Activated CD4-positive, alpha-beta T cell treated with anti-CD3 and anti-CD28 coated beads, Interleukin-2, Interleukin-6, amounts not matched to agents 100 ng/mL and 50 ng/mL, durations not matched to agents 16 hours and 8 hours (primary cell): ENCODE measurements at regions not wholly inside any gene's neighbourhood (a gene's known extent, or its start where the extent isn't known, plus 50 kb on each side); places are given as distances from the start of the nearest gene placed in this dataset.

Experiments used
- DNase-seq: peaks from one replicate; pipeline ENCODE4 v3.0.0-alpha.2; 2020

DNA sequence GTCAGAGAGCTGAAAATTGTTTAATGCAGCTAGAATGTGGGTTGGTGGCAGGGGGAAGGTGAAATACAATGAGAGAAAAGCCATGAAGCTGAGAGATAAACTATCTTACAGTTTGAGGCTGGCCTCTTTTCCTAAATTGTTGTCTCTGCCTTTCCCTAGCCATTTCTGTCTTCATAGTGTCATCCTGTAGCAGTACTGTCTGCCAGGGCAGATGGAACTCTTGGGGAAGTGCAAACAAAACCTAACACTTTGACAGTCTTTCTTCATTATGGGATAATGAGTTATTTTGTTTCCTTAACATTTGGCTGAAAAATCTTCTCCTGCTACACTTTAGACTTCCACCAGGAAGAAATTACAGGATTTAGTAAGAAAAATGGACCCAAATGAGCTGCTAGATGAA lies 197.8 kb upstream of the ARX start:
- no peak for DNase-seq

DNA sequence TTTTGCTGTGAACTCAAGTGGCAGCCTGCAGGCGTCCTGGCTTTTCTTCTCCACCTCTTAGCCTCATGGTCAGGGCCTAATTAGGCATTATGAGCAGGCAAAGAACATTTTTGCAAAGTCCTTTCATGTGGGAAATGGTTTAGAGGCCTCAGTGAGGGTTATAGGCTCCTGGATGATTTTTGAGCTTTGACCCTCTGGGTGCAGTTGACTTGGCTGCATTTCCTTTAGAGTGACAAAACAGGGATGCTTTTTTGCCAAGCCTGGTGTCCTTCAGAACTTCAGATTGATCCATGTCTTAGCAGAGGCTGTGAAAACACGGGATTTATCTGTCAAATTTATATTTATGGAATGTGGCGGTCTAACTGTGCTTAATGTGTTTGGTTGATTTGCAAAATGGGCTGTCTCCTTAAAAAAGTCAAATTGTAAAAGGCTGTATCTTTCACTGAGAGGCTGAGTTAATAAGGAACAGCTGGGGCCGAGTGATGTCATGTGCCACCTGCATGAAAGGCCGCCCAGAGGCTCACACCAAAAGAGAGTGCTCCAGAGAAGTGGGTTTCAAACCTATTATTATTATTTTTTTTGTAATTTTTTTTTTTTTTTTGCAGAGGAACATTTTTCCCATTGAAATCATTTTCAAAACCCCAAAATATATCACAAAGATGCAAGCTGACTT lies 192.2 kb upstream of the ARX start:
- no peak for DNase-seq

DNA sequence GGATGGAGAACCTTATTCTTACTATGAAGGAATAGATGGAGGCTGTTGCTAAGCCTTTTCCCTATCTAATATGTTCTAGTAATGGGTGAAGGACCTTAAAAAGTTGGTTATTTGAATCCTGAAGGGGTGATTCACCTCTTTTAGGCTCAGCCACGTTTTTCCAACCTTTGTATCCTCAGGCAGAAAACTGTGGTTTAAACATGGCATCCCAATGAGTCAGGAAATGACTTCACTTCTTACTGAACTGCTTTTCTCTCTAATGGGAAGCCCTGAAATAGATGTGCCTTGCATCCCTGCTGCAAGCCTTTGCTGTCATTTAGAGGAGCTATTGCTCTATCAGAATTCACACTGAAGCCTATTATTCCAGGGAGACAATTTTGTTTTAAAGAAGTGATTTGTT lies 191.0 kb upstream of the ARX start:
- DNase-seq, result no peak

DNA sequence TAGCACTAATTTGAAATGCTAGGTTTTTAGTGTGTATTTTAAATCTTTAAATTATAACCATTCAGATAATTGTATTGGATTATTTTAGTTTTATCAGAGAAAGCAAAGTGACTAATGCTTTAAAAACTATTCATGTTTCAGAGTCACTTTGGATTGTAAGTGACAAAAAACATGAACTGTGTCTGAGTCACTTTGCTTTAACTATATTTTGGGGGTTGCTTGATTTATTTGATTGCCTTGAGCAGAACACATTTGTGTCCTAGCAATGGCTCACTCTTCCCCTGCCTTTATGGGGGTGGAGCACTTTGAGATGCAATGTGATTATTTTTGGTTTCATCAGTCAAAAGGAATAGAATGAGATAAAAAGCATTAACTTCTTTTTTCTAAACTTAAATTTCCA lies 188.4 kb upstream of the ARX start:
- DNase-seq, result no peak

DNA sequence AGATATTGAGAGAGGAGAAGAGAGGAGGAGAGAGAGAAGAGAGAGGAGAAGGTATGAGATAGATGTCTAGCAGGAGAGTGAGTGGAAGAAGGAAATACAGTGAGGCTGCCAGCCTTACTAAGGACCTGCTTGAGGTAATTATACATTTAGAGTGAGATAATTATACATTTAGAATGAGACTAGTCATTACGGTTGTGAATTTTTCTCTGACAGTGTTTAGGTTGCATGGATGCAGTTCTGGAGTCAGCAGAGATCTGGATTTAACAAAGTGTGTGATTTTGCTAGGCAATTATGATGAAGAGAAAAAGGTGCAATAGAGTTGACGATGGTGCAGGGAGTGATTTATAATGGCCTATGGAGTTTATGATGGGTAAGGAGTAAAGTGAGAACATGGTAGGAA lies 187.1 kb upstream of the ARX start:
- DNase-seq, result no peak

DNA sequence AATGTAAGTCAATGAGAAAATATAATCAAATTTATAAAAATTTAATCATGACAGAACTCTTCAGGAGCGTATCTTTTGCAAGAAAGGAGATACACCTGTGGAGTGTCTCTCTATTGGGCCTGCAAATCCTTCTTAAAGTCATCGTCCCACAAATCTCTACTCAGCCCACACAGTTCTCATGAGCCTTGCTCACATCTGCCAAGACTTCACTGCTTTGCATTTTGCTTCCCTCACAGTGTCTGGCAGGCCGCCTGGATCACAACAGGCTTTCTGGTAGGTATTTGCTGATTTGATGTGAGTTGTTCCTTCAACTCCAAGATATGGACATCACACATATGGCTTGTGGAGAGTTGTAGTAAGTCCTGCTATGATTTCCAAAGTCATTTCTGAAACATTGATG lies 183.1 kb upstream of the ARX start:
- DNase-seq, result no peak

DNA sequence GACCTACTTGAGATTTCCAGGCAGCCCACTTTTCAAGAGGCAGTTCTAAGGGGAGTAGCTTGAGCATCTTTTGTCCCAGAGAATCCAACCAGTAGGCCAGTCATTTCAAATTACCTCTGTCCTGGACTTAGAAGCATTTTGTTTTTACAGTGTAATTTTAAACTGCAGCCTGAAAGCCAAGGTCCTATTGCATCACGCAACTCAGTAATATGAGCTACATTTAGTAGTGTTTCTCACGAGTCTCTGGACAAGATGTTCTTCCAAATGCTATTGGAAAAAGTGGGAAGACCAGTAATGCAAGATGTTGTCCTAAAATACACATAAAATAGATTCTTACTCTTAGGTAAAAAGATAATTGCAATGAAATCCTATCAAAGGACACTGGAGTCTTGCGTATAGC lies 182.5 kb upstream of the ARX start:
- no peak for DNase-seq

DNA sequence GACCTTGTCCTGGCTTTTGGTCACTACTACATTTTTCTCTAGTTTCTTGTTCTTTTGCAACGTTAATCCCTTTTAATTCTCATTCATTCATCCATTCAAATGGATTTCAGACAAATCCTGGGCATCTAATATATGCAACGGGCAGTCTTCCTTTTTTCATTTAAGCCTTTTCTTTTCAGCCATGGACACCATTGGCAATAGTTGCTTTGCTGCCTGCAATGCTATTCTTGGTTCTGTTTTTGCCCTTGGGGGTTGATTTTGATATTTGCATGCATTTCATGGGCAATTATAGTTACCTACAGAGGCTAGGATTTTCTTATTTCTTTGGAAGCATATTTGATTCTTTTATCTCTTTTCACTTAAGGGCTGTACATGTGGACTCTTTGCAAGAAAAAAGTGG lies 180.5 kb upstream of the ARX start:
- DNase-seq, result no peak

DNA sequence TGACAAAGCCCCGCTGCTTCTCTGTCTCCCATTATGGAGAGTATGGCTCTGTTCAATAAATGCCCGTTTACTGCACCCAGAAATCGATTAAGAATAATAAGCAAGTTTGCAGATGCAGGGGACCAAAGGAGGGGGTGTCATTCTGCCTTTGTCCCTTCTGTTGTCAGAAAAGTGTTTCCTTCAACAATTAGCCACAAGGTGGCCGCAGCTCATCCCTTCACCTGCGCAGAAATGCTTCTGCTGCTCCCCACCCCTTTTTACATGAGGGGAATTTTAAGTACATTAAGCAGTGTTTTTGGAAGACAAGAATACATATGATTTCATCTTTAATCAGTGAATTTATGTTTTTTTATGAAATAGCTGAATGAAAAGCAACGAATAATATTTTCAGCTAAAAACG lies 175.6 kb upstream of the ARX start:
- DNase-seq, result no peak

DNA sequence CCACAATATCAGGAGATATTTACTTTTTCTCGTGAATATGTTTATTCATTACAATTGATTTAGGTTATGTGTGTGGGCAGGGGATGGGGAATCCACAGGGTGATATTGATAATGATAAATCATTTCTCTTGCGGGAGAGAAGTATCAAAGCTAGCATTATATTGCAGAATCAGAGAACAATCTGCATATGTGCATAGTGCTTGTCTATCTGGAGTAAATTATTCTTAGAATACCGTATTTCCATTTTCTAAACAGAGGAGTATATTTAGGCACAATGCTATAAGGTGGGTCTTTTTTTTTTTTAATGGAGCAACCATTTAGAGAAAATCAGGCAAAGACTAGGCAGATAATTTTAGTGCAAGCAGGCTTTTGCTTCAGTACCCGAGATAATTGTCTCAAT lies 166.0 kb upstream of the ARX start:
- no peak for DNase-seq

DNA sequence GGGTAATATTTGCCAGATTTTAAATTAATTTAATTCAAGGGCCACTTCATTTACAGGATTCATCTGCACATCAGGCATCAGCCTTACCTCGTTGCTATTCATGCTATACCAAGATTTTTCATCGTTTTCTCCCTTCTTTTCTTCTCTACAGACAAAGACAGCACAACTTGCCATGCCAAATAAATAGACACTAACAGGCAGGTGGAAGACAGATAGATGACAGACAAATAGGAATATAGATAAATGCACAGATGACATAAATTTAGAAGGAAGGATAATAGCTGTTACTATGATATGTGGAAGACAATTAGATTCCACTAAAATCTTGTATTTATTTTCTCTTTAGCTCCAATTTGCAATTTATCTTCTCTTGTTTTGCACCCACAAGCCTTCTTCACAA lies 164.5 kb upstream of the ARX start:
- DNase-seq, result no peak

DNA sequence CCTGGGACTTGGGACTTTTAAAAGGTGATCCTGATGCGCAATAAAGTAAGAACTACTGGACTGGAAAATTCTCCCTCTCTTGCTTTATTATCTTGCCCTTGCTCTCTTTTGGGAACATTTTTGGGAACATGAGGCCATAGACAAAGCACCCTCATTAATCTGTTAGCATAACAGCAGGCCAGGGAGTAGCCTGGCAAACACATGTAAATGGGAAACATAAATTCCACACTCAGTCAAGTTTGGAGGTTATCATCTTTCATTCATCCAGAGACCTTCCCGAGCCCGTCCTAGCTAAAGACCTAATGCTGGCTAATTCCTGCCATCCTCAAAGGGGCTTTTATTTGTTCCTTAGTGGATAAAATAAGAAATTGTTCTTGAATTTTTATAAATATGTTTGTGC lies 162.8 kb upstream of the ARX start:
- no peak for DNase-seq

DNA sequence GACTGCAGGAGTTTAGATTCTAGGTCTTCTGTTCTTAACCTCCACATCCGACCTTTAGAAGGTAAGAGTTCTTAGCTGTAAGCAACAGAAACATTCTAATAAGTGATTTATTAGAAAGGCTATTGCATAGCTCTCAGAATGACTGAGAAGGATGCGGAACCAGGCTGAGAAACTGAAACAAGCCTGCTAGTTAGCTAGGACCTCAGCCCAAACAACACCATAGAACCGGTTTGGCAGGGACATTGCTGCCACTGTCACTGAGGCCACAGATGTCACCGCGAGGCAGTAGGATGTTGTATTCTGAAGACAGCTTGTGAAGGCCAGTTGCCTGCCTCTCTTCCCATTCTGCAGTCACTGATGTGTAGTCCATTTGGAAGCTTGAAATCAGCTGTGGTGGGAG lies 160.0 kb upstream of the ARX start:
- no peak for DNase-seq

DNA sequence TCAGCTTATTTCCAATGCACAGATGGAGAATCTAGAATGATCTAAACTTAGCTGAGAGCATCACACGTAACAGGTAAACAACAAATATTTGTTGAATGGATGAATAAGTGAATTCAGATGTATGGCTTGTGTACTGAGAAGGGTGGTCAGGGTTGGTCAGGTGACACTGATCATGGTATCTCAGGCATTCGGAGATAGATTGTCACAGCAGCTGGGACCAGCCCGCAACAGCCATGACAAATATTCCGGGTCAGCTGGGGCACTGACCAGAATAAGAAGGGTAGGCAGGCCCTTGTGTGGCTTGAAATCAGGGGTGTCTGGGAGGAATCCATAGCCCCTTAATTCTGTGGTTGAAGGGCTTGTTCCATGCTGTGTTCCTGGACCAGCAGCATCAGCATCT lies 159.4 kb upstream of the ARX start:
- DNase-seq, result no peak

DNA sequence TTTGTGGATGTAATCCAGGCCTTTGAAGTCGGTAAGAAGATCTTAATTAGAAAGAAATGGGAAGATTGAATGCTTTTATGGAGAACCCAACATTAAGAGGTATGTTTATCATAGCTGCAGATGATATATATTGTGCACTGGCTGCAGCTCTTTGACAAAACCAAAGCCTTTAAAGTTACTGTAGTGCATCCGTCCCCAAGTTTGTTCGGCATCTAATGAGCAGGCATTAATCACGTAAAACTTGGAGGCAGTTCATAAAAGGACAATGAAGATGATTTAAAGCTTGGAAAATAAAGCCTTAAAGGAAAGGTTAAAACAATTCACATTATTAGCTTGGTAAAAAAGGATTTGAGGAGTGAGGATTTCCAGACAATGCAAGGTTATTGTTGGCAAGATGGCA lies 150.8 kb upstream of the ARX start:
- DNase-seq, result no peak

DNA sequence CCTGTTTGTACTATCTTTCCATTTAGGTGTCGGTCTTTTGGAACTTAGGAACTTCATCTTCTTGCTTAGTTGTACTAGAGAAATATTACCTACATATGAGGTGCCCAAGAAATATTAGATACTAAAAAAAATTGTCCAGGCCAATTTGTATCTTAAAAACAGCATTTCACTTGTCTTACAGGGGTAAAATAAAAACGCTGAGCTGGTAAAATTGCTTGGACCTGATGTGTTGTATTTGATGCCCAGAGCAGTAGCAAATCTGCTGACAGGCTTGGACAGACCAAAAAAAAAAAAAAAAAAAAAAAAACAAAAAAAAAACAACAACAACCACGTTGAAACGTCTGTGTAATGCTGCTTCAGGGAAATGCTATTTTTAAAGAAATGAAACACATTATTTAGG lies 150.4 kb upstream of the ARX start:
- DNase-seq, result no peak

DNA sequence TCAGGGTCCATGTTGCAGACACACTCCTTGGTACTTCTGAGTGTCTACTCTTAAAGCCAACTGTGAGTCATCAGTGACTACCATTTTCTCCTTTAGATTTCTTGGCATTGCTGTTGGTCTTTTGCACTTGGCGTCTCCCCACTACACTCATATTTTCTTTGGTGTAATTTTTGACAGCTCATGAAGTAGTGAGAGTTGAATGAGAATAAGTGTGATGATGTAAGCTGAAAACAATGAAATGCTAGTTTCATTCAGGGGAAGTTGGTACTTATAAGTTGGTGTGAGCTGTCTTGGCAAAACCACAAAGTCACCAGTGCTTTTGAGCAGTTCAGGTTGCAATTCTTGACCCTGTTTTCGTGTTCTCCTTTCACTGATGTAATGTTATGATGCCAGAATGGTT lies 142.9 kb upstream of the ARX start:
- no peak for DNase-seq

DNA sequence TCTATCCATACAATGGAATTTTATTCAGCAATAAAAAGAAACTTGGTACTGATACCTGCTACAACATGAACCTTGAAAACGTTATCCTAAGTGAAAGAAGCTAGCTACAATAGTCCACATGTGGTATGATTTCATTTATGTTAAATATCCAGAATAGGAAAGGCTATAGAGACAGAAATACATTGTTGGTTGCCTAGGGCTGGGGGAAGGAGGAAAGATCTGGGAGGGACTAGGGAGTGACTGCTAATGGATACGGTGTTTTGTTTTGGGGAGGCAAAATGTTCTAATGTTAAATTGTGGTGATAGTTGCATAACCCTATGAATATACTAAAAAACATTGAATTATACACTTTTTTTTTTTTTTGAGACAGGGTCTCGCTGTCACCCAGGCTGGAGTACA lies 141.1 kb upstream of the ARX start:
- no peak for DNase-seq

DNA sequence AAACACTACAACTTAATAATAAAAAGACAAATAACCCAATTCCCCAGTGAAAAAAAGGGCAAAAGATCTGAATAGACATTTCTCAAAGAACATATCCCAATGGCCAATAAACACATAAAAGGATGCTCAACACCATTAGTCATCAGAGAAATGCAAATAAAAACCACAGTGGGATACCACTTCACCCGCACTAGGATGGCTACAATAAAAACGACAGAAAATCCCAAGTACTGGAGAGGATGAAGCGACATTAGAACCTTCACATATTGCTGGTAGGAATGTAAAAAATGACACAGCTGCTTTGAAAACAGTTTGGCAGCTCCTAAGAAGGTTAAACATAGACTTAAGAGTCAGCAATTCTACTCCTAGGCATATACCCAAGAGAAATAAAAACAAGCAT lies 140.6 kb upstream of the ARX start:
- DNase-seq, result no peak

DNA sequence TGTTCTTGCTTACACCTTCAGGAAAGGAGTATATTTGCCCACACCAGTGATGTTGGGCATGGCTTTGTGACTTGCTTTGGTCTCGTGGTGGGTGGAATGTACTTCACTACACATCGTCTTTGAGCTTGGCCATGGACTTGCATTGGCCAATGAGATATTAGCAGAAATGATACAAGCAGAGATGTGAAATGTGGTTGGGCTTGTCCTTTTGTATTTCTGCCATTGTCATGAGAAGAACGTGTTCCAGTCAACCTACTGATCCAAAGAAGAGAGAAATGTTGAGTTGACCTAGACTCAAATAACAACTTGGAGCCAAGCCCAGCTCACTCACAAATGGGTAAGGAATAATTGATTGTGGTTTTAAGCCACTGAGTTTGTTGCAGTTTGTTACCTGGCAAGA lies 138.4 kb upstream of the ARX start:
- no peak for DNase-seq

DNA sequence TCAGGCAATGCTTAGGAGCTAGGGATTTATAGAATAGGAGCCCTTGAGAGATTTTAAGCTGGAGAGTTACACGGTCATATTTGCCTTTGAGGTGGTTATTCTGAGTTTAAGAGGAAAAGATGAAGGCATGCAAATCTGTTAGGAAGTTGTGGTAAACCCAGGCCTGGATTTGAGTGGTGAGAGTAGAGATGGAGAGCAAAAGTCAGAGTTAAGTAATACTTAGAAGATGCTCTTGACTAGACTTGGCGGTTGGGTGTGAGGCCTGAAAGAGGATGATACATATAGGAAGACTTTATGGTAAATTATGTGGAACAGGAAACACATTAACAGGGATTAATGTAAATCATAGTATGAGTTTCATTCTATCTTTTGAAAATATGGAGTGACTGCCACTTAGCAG lies 136.0 kb upstream of the ARX start:
- no peak for DNase-seq

DNA sequence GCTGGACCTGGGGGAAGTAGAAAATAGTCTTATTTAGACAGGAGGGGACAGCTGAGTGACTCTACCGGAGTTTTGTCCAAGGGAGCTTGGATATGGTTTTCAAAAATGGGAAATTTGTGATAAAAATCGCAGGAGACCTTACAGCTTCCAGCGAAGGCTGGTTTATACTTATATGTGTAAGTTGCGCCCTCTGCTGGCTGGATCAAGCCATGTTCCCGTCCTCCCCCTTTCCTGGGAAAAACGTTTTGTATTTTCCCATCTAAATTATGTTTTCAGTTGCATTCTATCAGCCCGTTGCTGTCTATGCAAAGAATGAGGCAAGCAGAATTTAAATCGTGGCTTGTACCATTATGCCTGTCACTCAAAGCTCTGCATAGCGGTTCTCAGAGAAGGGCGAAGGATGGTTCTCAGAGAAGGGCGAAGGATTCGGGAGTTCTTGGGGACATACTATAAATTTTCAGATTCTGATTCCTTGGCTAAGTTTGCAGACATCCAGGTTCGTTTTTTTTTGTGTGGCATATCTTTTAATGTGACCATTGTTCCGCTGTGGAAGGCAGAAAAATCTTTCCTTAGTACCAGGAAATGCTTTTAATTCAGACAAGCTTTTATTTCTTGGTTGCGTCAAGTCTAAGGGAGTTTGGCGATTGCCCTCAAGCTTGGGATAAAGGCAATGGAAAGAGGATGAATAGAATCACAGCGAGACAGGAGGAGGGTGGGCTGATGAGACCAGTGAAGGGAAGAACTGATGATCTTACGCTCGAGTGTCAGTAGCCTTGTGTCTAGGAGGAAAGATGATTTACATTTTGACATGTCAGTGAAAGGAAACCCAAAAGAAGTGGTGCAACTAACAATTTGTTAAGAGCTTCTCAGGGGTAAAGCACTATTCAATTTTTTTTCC lies 128.5 kb upstream of the ARX start:
- peak; percentile 43 for DNase-seq

DNA sequence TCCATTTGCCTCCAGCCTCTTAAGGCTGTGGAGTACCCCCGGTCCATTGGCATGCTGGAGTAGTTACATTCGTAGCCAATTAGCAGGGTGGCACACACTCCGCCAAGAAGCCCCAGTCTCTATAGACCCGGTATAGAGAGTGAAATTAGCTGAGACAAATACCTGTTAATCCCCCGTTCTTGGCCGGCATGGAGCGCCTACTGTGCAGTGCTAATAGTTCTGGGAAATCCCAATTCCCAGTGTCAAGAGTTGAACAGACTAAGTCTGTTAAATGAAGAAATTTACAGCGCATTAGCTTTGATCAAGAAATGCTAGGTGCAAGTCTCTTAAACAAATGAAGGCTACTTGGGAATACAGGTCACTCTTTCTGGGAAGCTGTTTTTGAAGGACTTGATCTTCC lies 127.8 kb upstream of the ARX start:
- no peak for DNase-seq

DNA sequence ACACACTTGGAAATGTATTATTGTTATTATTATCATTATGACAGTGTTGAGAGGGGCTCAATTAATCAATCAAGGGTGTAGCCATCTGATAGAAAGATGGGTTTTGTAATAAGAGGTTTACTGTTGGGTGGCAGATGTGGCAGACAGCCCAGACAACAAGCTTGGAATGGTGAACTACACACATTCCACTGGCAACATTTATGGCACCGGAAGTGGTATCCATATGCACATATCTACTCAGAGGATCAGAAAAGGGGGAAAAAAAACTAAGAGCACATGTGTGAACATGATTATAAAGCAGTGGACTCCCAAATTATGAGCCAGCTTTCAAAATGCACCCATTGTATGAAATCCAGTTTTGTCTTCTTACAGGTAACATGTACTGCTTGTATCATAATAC lies 125.9 kb upstream of the ARX start:
- DNase-seq, result no peak

DNA sequence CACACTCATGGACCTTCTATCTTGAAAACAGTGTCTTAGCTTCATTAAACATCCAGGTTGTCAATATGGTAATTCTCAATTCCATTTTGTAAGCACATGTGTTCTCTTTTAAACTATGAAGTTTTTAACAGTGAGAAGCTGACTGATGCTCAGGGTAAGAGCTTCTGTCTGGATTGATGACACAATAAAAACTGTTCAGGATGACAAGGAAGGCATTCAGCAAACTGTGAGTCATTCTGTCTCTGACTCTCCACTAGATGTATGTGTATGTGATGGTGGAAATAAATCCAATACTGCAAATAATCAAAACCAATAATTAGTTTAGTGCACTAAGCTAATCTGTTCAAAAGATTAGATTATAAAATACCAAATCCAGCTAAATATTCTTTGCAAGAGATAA lies 115.3 kb upstream of the ARX start:
- DNase-seq, result no peak
